ENCODE measurements at regions not wholly inside any gene's neighbourhood (a gene's known extent, or its start where the extent isn't known, plus 50 kb on each side); places are given as distances from the start of the nearest gene placed in this dataset.

DNA sequence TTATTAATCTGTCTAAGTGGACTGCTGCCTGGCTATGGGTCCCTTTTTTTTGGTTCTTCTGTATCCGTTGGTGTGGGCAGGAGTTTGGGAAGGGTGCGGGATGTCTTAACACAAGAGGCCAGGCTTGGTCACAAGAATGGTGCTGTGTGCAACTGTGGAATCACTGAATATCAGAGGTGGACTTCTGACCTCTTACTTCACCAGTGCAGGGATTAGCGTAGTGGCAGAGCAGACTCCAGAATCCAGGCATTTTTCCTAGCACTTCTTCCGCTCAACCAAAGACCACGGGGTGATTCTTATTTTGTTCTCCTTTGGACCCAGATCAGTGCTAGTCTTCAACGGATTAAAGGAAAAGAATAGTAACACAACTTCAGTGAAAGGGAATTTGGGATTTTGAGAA lies 254.3 kb upstream of the TNP1 start (continued):
- TF ChIP-seq ZFAT (CRISPR knock-in tag; conservative IDR thresholded peaks at IDR 0.05), result no peak
- TF ChIP-seq, protein P1, sequence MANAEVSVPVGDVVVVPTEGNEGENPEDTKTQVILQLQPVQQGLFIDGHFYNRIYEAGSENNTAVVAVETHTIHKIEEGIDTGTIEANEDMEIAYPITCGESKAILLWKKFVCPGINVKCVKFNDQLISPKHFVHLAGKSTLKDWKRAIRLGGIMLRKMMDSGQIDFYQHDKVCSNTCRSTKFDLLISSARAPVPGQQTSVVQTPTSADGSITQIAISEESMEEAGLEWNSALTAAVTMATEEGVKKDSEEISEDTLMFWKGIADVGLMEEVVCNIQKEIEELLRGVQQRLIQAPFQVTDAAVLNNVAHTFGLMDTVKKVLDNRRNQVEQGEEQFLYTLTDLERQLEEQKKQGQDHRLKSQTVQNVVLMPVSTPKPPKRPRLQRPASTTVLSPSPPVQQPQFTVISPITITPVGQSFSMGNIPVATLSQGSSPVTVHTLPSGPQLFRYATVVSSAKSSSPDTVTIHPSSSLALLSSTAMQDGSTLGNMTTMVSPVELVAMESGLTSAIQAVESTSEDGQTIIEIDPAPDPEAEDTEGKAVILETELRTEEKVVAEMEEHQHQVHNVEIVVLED (CRISPR knock-in tag; IDR thresholded peaks at IDR 0.05; ENCODE audit: borderline replicate concordance), result no peak
- no peak for TF ChIP-seq ZMYM4 (CRISPR knock-in tag; IDR thresholded peaks at IDR 0.05)
- TF ChIP-seq SNAI1 (CRISPR knock-in tag; IDR thresholded peaks at IDR 0.05; ENCODE audit: borderline replicate concordance), result no peak
- TF ChIP-seq, protein P2, sequence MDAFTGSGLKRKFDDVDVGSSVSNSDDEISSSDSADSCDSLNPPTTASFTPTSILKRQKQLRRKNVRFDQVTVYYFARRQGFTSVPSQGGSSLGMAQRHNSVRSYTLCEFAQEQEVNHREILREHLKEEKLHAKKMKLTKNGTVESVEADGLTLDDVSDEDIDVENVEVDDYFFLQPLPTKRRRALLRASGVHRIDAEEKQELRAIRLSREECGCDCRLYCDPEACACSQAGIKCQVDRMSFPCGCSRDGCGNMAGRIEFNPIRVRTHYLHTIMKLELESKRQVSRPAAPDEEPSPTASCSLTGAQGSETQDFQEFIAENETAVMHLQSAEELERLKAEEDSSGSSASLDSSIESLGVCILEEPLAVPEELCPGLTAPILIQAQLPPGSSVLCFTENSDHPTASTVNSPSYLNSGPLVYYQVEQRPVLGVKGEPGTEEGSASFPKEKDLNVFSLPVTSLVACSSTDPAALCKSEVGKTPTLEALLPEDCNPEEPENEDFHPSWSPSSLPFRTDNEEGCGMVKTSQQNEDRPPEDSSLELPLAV (CRISPR knock-in tag; conservative IDR thresholded peaks at IDR 0.05; ENCODE audit: low read depth), result no peak
- no peak for TF ChIP-seq ZNF12 (CRISPR knock-in tag; IDR thresholded peaks at IDR 0.05)
- TF ChIP-seq, protein P3, sequence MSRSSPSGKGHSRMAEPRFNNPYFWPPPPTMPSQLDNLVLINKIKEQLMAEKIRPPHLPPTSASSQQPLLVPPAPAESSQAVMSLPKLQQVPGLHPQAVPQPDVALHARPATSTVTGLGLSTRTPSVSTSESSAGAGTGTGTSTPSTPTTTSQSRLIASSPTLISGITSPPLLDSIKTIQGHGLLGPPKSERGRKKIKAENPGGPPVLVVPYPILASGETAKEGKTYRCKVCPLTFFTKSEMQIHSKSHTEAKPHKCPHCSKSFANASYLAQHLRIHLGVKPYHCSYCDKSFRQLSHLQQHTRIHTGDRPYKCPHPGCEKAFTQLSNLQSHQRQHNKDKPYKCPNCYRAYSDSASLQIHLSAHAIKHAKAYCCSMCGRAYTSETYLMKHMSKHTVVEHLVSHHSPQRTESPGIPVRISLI (CRISPR knock-in tag; IDR thresholded peaks at IDR 0.05; ENCODE audit: borderline replicate concordance), result no peak
- TF ChIP-seq, protein P4, sequence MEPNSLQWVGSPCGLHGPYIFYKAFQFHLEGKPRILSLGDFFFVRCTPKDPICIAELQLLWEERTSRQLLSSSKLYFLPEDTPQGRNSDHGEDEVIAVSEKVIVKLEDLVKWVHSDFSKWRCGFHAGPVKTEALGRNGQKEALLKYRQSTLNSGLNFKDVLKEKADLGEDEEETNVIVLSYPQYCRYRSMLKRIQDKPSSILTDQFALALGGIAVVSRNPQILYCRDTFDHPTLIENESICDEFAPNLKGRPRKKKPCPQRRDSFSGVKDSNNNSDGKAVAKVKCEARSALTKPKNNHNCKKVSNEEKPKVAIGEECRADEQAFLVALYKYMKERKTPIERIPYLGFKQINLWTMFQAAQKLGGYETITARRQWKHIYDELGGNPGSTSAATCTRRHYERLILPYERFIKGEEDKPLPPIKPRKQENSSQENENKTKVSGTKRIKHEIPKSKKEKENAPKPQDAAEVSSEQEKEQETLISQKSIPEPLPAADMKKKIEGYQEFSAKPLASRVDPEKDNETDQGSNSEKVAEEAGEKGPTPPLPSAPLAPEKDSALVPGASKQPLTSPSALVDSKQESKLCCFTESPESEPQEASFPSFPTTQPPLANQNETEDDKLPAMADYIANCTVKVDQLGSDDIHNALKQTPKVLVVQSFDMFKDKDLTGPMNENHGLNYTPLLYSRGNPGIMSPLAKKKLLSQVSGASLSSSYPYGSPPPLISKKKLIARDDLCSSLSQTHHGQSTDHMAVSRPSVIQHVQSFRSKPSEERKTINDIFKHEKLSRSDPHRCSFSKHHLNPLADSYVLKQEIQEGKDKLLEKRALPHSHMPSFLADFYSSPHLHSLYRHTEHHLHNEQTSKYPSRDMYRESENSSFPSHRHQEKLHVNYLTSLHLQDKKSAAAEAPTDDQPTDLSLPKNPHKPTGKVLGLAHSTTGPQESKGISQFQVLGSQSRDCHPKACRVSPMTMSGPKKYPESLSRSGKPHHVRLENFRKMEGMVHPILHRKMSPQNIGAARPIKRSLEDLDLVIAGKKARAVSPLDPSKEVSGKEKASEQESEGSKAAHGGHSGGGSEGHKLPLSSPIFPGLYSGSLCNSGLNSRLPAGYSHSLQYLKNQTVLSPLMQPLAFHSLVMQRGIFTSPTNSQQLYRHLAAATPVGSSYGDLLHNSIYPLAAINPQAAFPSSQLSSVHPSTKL (CRISPR knock-in tag; IDR thresholded peaks at IDR 0.05), result peak; percentile 23; the same call in 1 of the 2 replicates
- no peak for TF ChIP-seq ZNF841 (CRISPR knock-in tag; IDR thresholded peaks at IDR 0.05; ENCODE audit: borderline replicate concordance)
- TF ChIP-seq FLYWCH1 (CRISPR knock-in tag; IDR thresholded peaks at IDR 0.05), result no peak
- no peak for TF ChIP-seq MAZ (IDR thresholded peaks at IDR 0.05; ENCODE audit: borderline replicate concordance, low read depth, low read length)
- TF ChIP-seq MAZ (CRISPR knock-in tag; IDR thresholded peaks at IDR 0.05; ENCODE audit: low read depth), result no peak
- no peak for TF ChIP-seq GFI1 (CRISPR knock-in tag; IDR thresholded peaks at IDR 0.05; ENCODE audit: borderline replicate concordance)
- TF ChIP-seq RFXANK (CRISPR knock-in tag; IDR thresholded peaks at IDR 0.05), result no peak
- TF ChIP-seq ZNF850 (CRISPR knock-in tag; conservative IDR thresholded peaks at IDR 0.05), result no peak
- no peak for TF ChIP-seq ONECUT2 (CRISPR knock-in tag; IDR thresholded peaks at IDR 0.05)
- TF ChIP-seq CEBPB (IDR thresholded peaks at IDR 0.05; ENCODE audit: borderline replicate concordance, low read depth, low read length), result peak; percentile 57; the same call in 1 of the 2 replicates
- TF ChIP-seq ESRRA (CRISPR knock-in tag; IDR thresholded peaks at IDR 0.05; ENCODE audit: low read depth), result no peak
- TF ChIP-seq MZF1 (CRISPR knock-in tag; IDR thresholded peaks at IDR 0.05; ENCODE audit: borderline replicate concordance), result no peak
- no peak for TF ChIP-seq ZNF530 (CRISPR knock-in tag; IDR thresholded peaks at IDR 0.05; ENCODE audit: low read depth)
- TF ChIP-seq ZNF292 (CRISPR knock-in tag; IDR thresholded peaks at IDR 0.05; ENCODE audit: borderline replicate concordance, low read depth), result no peak
- TF ChIP-seq, protein P5, sequence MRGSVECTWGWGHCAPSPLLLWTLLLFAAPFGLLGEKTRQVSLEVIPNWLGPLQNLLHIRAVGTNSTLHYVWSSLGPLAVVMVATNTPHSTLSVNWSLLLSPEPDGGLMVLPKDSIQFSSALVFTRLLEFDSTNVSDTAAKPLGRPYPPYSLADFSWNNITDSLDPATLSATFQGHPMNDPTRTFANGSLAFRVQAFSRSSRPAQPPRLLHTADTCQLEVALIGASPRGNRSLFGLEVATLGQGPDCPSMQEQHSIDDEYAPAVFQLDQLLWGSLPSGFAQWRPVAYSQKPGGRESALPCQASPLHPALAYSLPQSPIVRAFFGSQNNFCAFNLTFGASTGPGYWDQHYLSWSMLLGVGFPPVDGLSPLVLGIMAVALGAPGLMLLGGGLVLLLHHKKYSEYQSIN (CRISPR knock-in tag; IDR thresholded peaks at IDR 0.05; ENCODE audit: borderline replicate concordance), result no peak
